ENCODE measurements at regions not wholly inside any gene's neighbourhood (a gene's known extent, or its start where the extent isn't known, plus 50 kb on each side); places are given as distances from the start of the nearest gene placed in this dataset.
"Not testable (repeated sequence)": the region's sequence is repeated elsewhere in the genome, so short reads cannot be mapped to it uniquely, and the experiment has no call there.

DNA sequence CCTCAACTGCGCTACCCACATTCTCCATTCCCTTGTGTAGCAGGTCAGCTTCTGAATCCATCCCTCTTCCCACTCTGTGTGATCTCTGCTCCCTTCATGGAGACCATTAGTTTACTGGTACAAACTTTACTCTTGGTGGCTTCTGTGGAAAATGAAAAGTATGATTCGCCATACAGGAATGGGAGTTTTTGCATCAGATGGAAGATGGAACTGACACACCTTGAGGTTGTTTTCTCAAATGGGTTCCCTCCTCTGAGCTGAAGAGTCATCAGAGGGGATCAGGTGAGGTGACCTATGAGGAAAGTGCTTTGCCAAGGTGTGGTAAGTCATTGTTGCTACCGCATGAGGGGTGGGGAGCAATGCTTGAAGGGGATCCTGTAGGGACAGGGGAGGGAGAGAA lies 266.8 kb downstream of the INHBA start (continued):
- no peak for TF ChIP-seq ESRRA (IDR thresholded peaks at IDR 0.05; ENCODE audit: borderline replicate concordance, low read length)
- no peak for TF ChIP-seq EHF (CRISPR knock-in tag; IDR thresholded peaks at IDR 0.05)

DNA sequence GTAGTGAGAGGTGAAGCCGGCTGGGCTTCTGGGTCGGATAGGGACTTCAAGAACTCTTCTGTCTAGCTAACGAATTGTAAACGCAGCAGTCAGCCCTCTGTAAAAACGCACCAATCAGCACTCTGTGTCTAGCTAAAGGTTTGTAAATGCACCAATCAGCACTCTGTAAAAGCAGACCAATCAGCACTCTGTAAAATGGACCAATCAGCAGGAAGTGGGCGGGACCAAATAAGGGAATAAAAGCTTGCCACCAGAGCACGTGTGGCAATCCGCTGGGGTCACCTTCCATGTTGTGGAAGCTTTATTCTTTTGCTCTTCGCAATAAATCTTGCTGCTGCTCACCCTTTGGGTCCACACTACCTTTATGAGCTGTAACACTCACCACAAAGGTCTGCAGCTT lies 267.9 kb downstream of the INHBA start:
- H3K4me2 ChIP-seq; H3K27ac ChIP-seq; H3K4me3 ChIP-seq; H3K4me1 ChIP-seq; ATAC-seq; DNase-seq (ENCODE audit: low read depth in 1 of 2, low spot score in 1 of 2); FAIRE-seq; POLR2A ChIA-PET; H3K9me3 ChIP-seq: not testable (repeated sequence)
- 40% methylated on average over 9 of the region's 9 CpGs for WGBS (ENCODE audit: missing lambda C conversion rate)
- CTCF ChIA-PET = interaction anchor here (0.8 kb wide), 1 partner anchor 250 kb away, joined by 3 read pairs; no protein-coding TSS in a partner anchor

DNA sequence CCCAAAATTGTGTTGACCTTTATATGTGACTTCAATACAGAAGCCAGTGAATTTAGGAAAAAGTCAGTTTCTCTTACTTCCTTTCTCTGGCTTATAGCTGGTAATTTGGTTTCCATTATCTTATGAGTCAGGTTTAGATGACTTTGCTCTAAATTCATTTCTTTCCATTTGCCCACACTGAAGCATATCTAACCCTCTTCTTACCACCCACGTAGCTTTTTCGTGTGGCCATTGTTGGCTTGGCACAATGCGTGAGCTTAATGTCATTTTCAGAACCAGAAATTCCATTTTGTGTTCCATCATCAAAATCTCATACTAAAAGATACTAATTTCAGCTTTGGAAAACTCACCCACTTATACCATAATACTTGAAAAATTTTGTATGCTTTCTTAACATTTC lies 271.2 kb downstream of the INHBA start:
- no peak for DNase-seq (ENCODE audit: low read depth in 1 of 2, low spot score in 1 of 2)
- FAIRE-seq = no peak
- TF ChIP-seq KDM1A (IDR thresholded peaks at IDR 0.05; ENCODE audit: low read depth) (no peak), MYC (IDR thresholded peaks at IDR 0.05; ENCODE audit: borderline replicate concordance, low read length) (no peak), CBX2 (IDR thresholded peaks at IDR 0.05; ENCODE audit: borderline replicate concordance, low read depth) (no peak), ZC3H11A (IDR thresholded peaks at IDR 0.05) (no peak), NR3C1 (IDR thresholded peaks at IDR 0.05) (no peak), EP300 (IDR thresholded peaks at IDR 0.05) (no peak)
- TF ChIP-seq, protein P1, sequence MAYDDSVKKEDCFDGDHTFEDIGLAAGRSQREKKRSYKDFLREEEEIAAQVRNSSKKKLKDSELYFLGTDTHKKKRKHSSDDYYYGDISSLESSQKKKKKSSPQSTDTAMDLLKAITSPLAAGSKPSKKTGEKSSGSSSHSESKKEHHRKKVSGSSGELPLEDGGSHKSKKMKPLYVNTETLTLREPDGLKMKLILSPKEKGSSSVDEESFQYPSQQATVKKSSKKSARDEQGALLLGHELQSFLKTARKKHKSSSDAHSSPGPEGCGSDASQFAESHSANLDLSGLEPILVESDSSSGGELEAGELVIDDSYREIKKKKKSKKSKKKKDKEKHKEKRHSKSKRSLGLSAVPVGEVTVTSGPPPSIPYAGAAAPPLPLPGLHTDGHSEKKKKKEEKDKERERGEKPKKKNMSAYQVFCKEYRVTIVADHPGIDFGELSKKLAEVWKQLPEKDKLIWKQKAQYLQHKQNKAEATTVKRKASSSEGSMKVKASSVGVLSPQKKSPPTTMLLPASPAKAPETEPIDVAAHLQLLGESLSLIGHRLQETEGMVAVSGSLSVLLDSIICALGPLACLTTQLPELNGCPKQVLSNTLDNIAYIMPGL (CRISPR knock-in tag; IDR thresholded peaks at IDR 0.05; ENCODE audit: borderline replicate concordance) = no peak
- ChIA-PET POLR2A (no interaction called here), CTCF (no interaction called here)
- no peak overlapping the region for H3K27ac ChIP-seq
- no peak overlapping the region for H3K4me2 ChIP-seq
- H3K4me3 ChIP-seq = no peak overlapping the region
- H3K9me3 ChIP-seq = no peaks in the 10 kb centered on the region; the same call in 2 of the 3 replicates
- WGBS (ENCODE audit: missing lambda C conversion rate) = 21% methylated on average over 3 of the region's 3 CpGs
- ATAC-seq = no peak
- H3K4me1 ChIP-seq = no peaks in the 10 kb centered on the region

DNA sequence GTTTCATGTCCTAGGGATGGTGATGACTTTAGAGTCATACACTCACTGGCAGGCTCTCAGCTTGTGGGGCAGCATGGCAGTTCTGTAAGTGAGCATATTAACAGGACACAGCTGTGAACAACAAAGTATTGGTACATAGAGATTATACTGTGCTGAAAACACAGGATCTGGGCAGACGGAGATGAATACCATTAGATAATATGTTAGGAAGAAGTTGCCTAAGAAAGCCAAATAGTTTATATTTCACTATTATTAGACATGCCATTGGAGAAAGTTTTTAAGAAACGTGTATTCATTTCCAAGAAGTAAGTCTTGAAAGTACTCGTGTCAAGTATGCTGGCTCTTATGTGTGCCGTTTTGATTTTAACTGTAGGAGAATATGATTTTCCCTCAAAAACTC lies 274.5 kb downstream of the INHBA start:
- ATAC-seq = no peak
- ChIA-PET POLR2A (no interaction called here), CTCF (no interaction called here)
- 28% methylated on average over 4 of the region's 4 CpGs for WGBS (ENCODE audit: missing lambda C conversion rate)
- TF ChIP-seq NFE2L2 (conservative IDR thresholded peaks at IDR 0.05; ENCODE audit: low read length) (no peak), CBX2 (IDR thresholded peaks at IDR 0.05; ENCODE audit: borderline replicate concordance, low read depth) (no peak), TP53 (CRISPR knock-in tag; IDR thresholded peaks at IDR 0.05) (no peak), SREBF2 (IDR thresholded peaks at IDR 0.05) (no peak), ZFP36 (IDR thresholded peaks at IDR 0.05; ENCODE audit: borderline replicate concordance, partially characterized antibody) (no peak)
- TF ChIP-seq, protein P2, sequence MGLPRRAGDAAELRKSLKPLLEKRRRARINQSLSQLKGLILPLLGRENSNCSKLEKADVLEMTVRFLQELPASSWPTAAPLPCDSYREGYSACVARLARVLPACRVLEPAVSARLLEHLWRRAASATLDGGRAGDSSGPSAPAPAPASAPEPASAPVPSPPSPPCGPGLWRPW (IDR thresholded peaks at IDR 0.05) = no peak
- no peak for DNase-seq (ENCODE audit: low read depth in 1 of 2, low spot score in 1 of 2)
- Histone ChIP-seq H3K4me2 (no peak overlapping the region), H3K9me3 (no peaks in the 10 kb centered on the region; the same call in 2 of the 3 replicates), H3K4me3 (no peak overlapping the region), H3K4me1 (no peaks in the 10 kb centered on the region), H3K27ac (no peak overlapping the region)
- no peak for FAIRE-seq

DNA sequence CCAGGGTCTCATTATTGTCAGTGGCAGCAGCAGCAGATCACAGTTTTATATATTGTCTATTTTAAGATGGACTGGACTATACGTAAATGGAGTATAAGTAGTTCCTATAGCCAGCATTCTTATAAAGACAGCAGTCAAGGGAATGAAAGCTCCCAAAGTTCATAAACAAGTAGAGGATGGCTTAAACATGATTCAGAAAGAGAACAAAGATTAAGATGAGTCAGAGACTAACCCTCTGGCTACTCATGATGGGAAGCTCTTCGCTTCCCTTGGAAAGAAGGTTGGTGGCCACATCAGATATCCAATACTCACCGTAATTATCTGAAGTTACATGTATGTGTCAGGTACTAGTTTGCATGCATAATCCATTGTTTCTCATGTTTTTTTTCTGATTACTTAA lies 277.0 kb downstream of the INHBA start:
- Histone ChIP-seq H3K4me2 (no peak overlapping the region), H3K4me1 (no peaks in the 10 kb centered on the region), H3K9me3 (no peaks in the 10 kb centered on the region; the same call in 2 of the 3 replicates), H3K27ac (no peak overlapping the region), H3K4me3 (no peak overlapping the region)
- WGBS (ENCODE audit: missing lambda C conversion rate) = 38% methylated on average over 3 of the region's 3 CpGs
- no peak for FAIRE-seq
- POLR2A ChIA-PET = no interaction called here
- no peak; a peak in 1 of 6 replicates for ATAC-seq
- TF ChIP-seq NFE2L2 (conservative IDR thresholded peaks at IDR 0.05; ENCODE audit: low read length) = no peak
- TF ChIP-seq HDAC2 (IDR thresholded peaks at IDR 0.05) = no peak
- TF ChIP-seq POLR2AphosphoS2 (conservative IDR thresholded peaks at IDR 0.05; ENCODE audit: low read length) = no peak
- TF ChIP-seq, protein P3, sequence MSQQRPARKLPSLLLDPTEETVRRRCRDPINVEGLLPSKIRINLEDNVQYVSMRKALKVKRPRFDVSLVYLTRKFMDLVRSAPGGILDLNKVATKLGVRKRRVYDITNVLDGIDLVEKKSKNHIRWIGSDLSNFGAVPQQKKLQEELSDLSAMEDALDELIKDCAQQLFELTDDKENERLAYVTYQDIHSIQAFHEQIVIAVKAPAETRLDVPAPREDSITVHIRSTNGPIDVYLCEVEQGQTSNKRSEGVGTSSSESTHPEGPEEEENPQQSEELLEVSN (IDR thresholded peaks at IDR 0.05; ENCODE audit: borderline replicate concordance, low read depth) = no peak
- TF ChIP-seq, protein P4, sequence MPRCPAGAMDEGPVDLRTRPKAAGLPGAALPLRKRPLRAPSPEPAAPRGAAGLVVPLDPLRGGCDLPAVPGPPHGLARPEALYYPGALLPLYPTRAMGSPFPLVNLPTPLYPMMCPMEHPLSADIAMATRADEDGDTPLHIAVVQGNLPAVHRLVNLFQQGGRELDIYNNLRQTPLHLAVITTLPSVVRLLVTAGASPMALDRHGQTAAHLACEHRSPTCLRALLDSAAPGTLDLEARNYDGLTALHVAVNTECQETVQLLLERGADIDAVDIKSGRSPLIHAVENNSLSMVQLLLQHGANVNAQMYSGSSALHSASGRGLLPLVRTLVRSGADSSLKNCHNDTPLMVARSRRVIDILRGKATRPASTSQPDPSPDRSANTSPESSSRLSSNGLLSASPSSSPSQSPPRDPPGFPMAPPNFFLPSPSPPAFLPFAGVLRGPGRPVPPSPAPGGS (IDR thresholded peaks at IDR 0.05) = no peak
- TF ChIP-seq CBX8 (IDR thresholded peaks at IDR 0.05) = no peak
- TF ChIP-seq NPAS2 (CRISPR knock-in tag; IDR thresholded peaks at IDR 0.05; ENCODE audit: borderline replicate concordance) = no peak
- no peak for TF ChIP-seq RARB (CRISPR knock-in tag; IDR thresholded peaks at IDR 0.05)
- no peak for TF ChIP-seq MYC (IDR thresholded peaks at IDR 0.05; ENCODE audit: borderline replicate concordance, low read length)
- no peak for TF ChIP-seq TFCP2L1 (CRISPR knock-in tag; IDR thresholded peaks at IDR 0.05)
- TF ChIP-seq CHD4 (IDR thresholded peaks at IDR 0.05; ENCODE audit: borderline replicate concordance) = no peak
- no peak for TF ChIP-seq EP300 (IDR thresholded peaks at IDR 0.05)
- CTCF ChIA-PET = interaction anchor here (0.5 to 1.6 kb wide), 4 partner anchors 254 to 715 kb away, joined by 3 read pairs; no protein-coding TSS in a partner anchor
- DNase-seq (ENCODE audit: low read depth in 1 of 2, low spot score in 1 of 2) = no peak

All from A549 (cell line).